IMR-90 (cell line): ENCODE measurements at regions not wholly inside any gene's neighbourhood (a gene's known extent, or its start where the extent isn't known, plus 50 kb on each side); places are given as distances from the start of the nearest gene placed in this dataset.

Experiments used
- ATAC-seq: fragments of 200-7000 bp; cut with Tn5 transposase; 2 replicates; pipeline ENCODE4 v1.9.1; 2020; ENCODE audit warnings: low read depth, mild to moderate bottlenecking, moderate library complexity
- BruUV-seq: library from RNA; stranded (reverse); fragments of 400-500 nt; replicated peaks from 2 replicates; lab custom pipeline; 2021; lab: Mats Ljungman, UMichigan
- CTCF ChIA-PET: fragments of 300-600 bp; formaldehyde crosslinking; extraction: SDS; loops from one replicate; lab custom pipeline; 2021; ENCODE audit warnings: antibody characterized with exemption; lab: Yijun Ruan, JAX
- POLR2A ChIA-PET: fragments of 300-600 bp; sonication (Branson Sonifier 250); formaldehyde crosslinking; loops from one replicate; lab custom pipeline; 2022; ENCODE audit warnings: antibody characterized with exemption; ENCODE audit not compliant: unreplicated experiment; lab: Charles Lee
- DNase-seq: peaks from one replicate; pipeline ENCODE4 v3.0.0; 2013
- H2AFZ ChIP-seq: replicated peaks from 2 replicates; pipeline ENCODE3; 2013; ENCODE audit warnings: low read length, mild to moderate bottlenecking; ENCODE audit not compliant: poor library complexity
- H2AK5ac ChIP-seq: 2 replicates; pipeline ENCODE4 v1.6.1; 2013; ENCODE audit warnings: low read depth, low read length, inconsistent platforms
- H2AK9ac ChIP-seq: replicated peaks from 2 replicates; pipeline ENCODE3; 2013; ENCODE audit warnings: mild to moderate bottlenecking, low read depth, low read length, moderate library complexity; ENCODE audit not compliant: poor library complexity
- H2BK120ac ChIP-seq: 2 replicates; pipeline ENCODE4 v1.6.1; 2013; ENCODE audit warnings: low read depth, low read length, inconsistent platforms
- H2BK15ac ChIP-seq: 3 replicates; pipeline ENCODE4 v1.6.1; 2013; ENCODE audit warnings: low read depth, low read length, inconsistent platforms
- H2BK20ac ChIP-seq: 2 replicates; pipeline ENCODE4 v1.6.1; 2013; ENCODE audit warnings: low read depth, mild to moderate bottlenecking, inconsistent platforms, low read length, moderate library complexity
- H2BK5ac ChIP-seq: 2 replicates; pipeline ENCODE4 v1.6.1; 2013; ENCODE audit warnings: mild to moderate bottlenecking, low read depth, low read length, inconsistent platforms; ENCODE audit not compliant: poor library complexity, severe bottlenecking
- H3K14ac ChIP-seq: replicated peaks from 2 replicates; pipeline ENCODE4 v1.6.1; 2013; ENCODE audit warnings: low read depth, low read length, inconsistent platforms
- H3K18ac ChIP-seq: 2 replicates; pipeline ENCODE4 v1.6.1; 2013; ENCODE audit warnings: low read depth, low read length, control low read depth
- H3K23ac ChIP-seq: 2 replicates; pipeline ENCODE4 v1.6.1; 2013; ENCODE audit warnings: low read depth, low read length, inconsistent platforms
- H3K27ac ChIP-seq: 2 replicates; pipeline ENCODE4 v1.5.1; 2013; ENCODE audit warnings: mild to moderate bottlenecking, control low read depth, low read length; ENCODE audit not compliant: insufficient read depth
- H3K27me3 ChIP-seq: 2 replicates; pipeline ENCODE4 v1.6.1; 2013; ENCODE audit warnings: low read length; ENCODE audit not compliant: control insufficient read depth, insufficient read depth
- H3K36me3 ChIP-seq: 2 replicates; pipeline ENCODE4 v1.6.1; 2013; ENCODE audit warnings: low read length, mixed read lengths; ENCODE audit not compliant: control insufficient read depth, insufficient read depth
- H3K4ac ChIP-seq: 2 replicates; pipeline ENCODE4 v1.6.1; 2013; ENCODE audit warnings: low read depth, low read length, inconsistent platforms
- H3K4me1 ChIP-seq: 2 replicates; pipeline ENCODE4 v1.6.1; 2013; ENCODE audit warnings: low read length, mixed read lengths; ENCODE audit not compliant: control insufficient read depth, insufficient read depth
- H3K4me2 ChIP-seq: 2 replicates; pipeline ENCODE4 v1.6.1; 2013; ENCODE audit warnings: low read depth, mild to moderate bottlenecking, control low read depth, low read length, moderate library complexity
- H3K4me3 ChIP-seq: 2 replicates; pipeline ENCODE4 v1.5.1; 2013; ENCODE audit warnings: low read depth, mild to moderate bottlenecking, control low read depth, low read length, moderate library complexity; ENCODE audit not compliant: insufficient read depth
- H3K56ac ChIP-seq: 2 replicates; pipeline ENCODE4 v1.6.1; 2013; ENCODE audit warnings: low read length, inconsistent platforms; ENCODE audit not compliant: insufficient read depth; ENCODE audit errors: extremely low read depth
- H3K79me1 ChIP-seq, 2 experiments: 2 replicates each; pipeline ENCODE4 v1.6.1; 2013; ENCODE audit warnings: low read length in 2 of 2, inconsistent platforms in 1 of 2, low read depth in 1 of 2
- H3K9ac ChIP-seq: 2 replicates; pipeline ENCODE4 v1.6.1; 2013; ENCODE audit warnings: low read depth, low read length, control low read depth
- H3K9me1 ChIP-seq: 2 replicates; pipeline ENCODE4 v1.6.1; 2013; ENCODE audit warnings: low read length, inconsistent platforms; ENCODE audit not compliant: insufficient read depth
- H3K9me3 ChIP-seq: 2 replicates; pipeline ENCODE4 v1.6.1; 2013; ENCODE audit warnings: low read length; ENCODE audit not compliant: control insufficient read depth, insufficient read depth
- H4K20me1 ChIP-seq: 2 replicates; pipeline ENCODE4 v1.6.1; 2013; ENCODE audit warnings: low read length, inconsistent platforms; ENCODE audit not compliant: insufficient read depth
- H4K5ac ChIP-seq: 2 replicates; pipeline ENCODE4 v1.6.1; 2013; ENCODE audit warnings: mild to moderate bottlenecking, low read depth, low read length, control low read depth
- H4K8ac ChIP-seq, 2 experiments: 2 replicates each; pipeline ENCODE4 v1.6.1; 2013; ENCODE audit warnings: low read depth in 2 of 2, low read length in 2 of 2, control low read depth in 1 of 2, inconsistent platforms in 1 of 2
- H4K91ac ChIP-seq: 2 replicates; pipeline ENCODE4 v1.6.1; 2013; ENCODE audit warnings: low read depth, low read length, inconsistent platforms; ENCODE audit not compliant: insufficient read depth
- BHLHE40 ChIP-seq: fragments of 150-350 bp; IDR thresholded peaks from 2 replicates; pipeline ENCODE4 v1.6.1; 2016; ENCODE audit warnings: mild to moderate bottlenecking, low read depth, low read length
- CEBPB ChIP-seq: IDR thresholded peaks from 2 replicates; pipeline ENCODE4 v1.6.1; 2012; ENCODE audit warnings: low read depth, low read length, improper control_type of control experiment
- CHD1 ChIP-seq: IDR thresholded peaks from 2 replicates; pipeline ENCODE4 v1.6.1; 2012; ENCODE audit warnings: low read depth, low read length, improper control_type of control experiment
- CTCF ChIP-seq: conservative IDR thresholded peaks from 2 replicates; pipeline ENCODE4 v1.5.1; 2012; ENCODE audit warnings: mild to moderate bottlenecking, low read depth, low read length, improper control_type of control experiment
- ELK1 ChIP-seq: fragments of 150-350 bp; IDR thresholded peaks from 2 replicates; pipeline ENCODE4 v1.6.1; 2016; ENCODE audit warnings: low read depth, mild to moderate bottlenecking, low read length, moderate library complexity, borderline replicate concordance
- FOS ChIP-seq: fragments of 150-350 bp; IDR thresholded peaks from 2 replicates; pipeline ENCODE4 v1.6.1; 2016; ENCODE audit warnings: low read depth, low read length
- MAFK ChIP-seq: IDR thresholded peaks from 2 replicates; pipeline ENCODE4 v1.6.1; 2012; ENCODE audit warnings: low read depth, low read length, improper control_type of control experiment
- MAZ ChIP-seq: IDR thresholded peaks from 2 replicates; pipeline ENCODE4 v1.6.1; 2012; ENCODE audit warnings: low read depth, mild to moderate bottlenecking, low read length, improper control_type of control experiment, moderate library complexity, borderline replicate concordance
- MXI1 ChIP-seq: IDR thresholded peaks from 2 replicates; pipeline ENCODE4 v1.6.1; 2012; ENCODE audit warnings: low read depth, mild to moderate bottlenecking, low read length, moderate library complexity, borderline replicate concordance
- NFE2L2 ChIP-seq: fragments of 150-350 bp; IDR thresholded peaks from 2 replicates; pipeline ENCODE4 v1.6.1; 2016; ENCODE audit warnings: low read depth, mild to moderate bottlenecking, low read length
- POLR2A ChIP-seq: IDR thresholded peaks from 2 replicates; pipeline ENCODE4 v1.6.1; 2012; ENCODE audit warnings: mild to moderate bottlenecking, low read depth, low read length
- RAD21 ChIP-seq: IDR thresholded peaks from 2 replicates; pipeline ENCODE4 v1.6.1; 2012; ENCODE audit warnings: low read length, improper control_type of control experiment
- RCOR1 ChIP-seq: IDR thresholded peaks from 2 replicates; pipeline ENCODE4 v1.6.1; 2012; ENCODE audit warnings: mild to moderate bottlenecking, low read length, improper control_type of control experiment; ENCODE audit not compliant: insufficient replicate concordance
- RFX5 ChIP-seq: IDR thresholded peaks from 2 replicates; pipeline ENCODE4 v1.8.0; 2012; ENCODE audit warnings: low read depth, mild to moderate bottlenecking, low read length, moderate library complexity
- SMC3 ChIP-seq: fragments of 150-350 bp; IDR thresholded peaks from 2 replicates; pipeline ENCODE4 v1.6.1; 2016; ENCODE audit warnings: low read depth, mild to moderate bottlenecking, antibody characterized with exemption, low read length, moderate library complexity
- USF2 ChIP-seq: fragments of 150-350 bp; IDR thresholded peaks from 2 replicates; pipeline ENCODE4 v1.6.1; 2017; ENCODE audit warnings: mild to moderate bottlenecking, antibody characterized with exemption, low read length, low read depth
- WGBS, 2 experiments: methylation state at CpG; one replicate each; pipeline versions ENCODE4 v1.1.5 to v1.1.7; 2013; ENCODE audit warnings: missing lambda C conversion rate in 2 of 2; ENCODE audit not compliant: insufficient read length in 1 of 2; ENCODE audit errors: extremely low coverage in 2 of 2; 5-methylcytosine and 5-hydroxymethylcytosine counted together
- dilution Hi-C: fragments of 300-500 bp; cut with HindIII; formaldehyde crosslinking; loops from one replicate; pipeline ENCODE4 v1.14.3; 2018; ENCODE audit warnings: low sequenced_read_pairs; ENCODE audit not compliant: unreplicated experiment
- in situ Hi-C: fragments of 300-500 bp; cut with MboI; formaldehyde crosslinking; loops from 3 replicates; pipeline ENCODE4 v1.14.3; 2019; ENCODE audit warnings: low sequenced_read_pairs, inconsistent platforms, mixed read lengths
- intact Hi-C: fragments of 100-400 bp; cut with micrococcal nuclease; formaldehyde crosslinking; loops from 2 replicates; pipeline ENCODE4 v1.10.0; 2022

GRCh38 chr6:81126150-81126549 is 626.3 kb downstream of the TENT5A start:
- Histone ChIP-seq H3K9ac (no peak overlapping the region), H2BK15ac (no peak overlapping the region), H2BK5ac (no peak overlapping the region), H2AFZ (no peak overlapping the region), H4K20me1 (no peaks in the 10 kb centered on the region), H3K27ac (no peak overlapping the region), H3K36me3 (no peaks in the 10 kb centered on the region), H3K18ac (no peak overlapping the region), H3K4me2 (no peak overlapping the region), H2BK20ac (no peak overlapping the region), H3K23ac (no peak overlapping the region), H3K4ac (no peak overlapping the region), H2AK5ac (no peak overlapping the region), H3K79me1 (no peaks in the 10 kb centered on the region), H3K4me1 (no peaks in the 10 kb centered on the region), H3K9me3 (no peaks in the 10 kb centered on the region), H3K27me3 (no peaks in the 10 kb centered on the region), H4K91ac (no peak overlapping the region), H3K9me1 (no peaks in the 10 kb centered on the region), H3K4me3 (no peak overlapping the region), H2BK120ac (no peak overlapping the region), H3K14ac (no peak overlapping the region), H3K56ac (no peak overlapping the region), H4K5ac (no peak overlapping the region), H2AK9ac (no peak overlapping the region), H4K8ac (no peak overlapping the region)
- dilution Hi-C loops (no loop called here), intact Hi-C loops (no loop called here), in situ Hi-C loops (no loop called here)
- ChIA-PET POLR2A (no interaction called here), CTCF (no interaction called here)
- BruUV-seq, result no TSS peak
- ATAC-seq (no peak), DNase-seq (no peak)
- no peak for TF ChIP-seq NFE2L2
- no peak for TF ChIP-seq USF2
- no peak for TF ChIP-seq BHLHE40
- TF ChIP-seq POLR2A, result no peak
- TF ChIP-seq MAZ, result no peak
- TF ChIP-seq CTCF, result no peak
- TF ChIP-seq ELK1, result no peak
- no peak for TF ChIP-seq CEBPB
- no peak for TF ChIP-seq SMC3
- TF ChIP-seq RFX5, result no peak
- no peak for TF ChIP-seq FOS
- no peak for TF ChIP-seq CHD1
- no peak for TF ChIP-seq RAD21
- no peak for TF ChIP-seq RCOR1
- TF ChIP-seq MAFK, result no peak
- TF ChIP-seq MXI1, result no peak
- WGBS, 2 experiments, result no CpG with 5 or more reads among the region's 2 CpGs
